ENCODE measurements at regions not wholly inside any gene's neighbourhood (a gene's known extent, or its start where the extent isn't known, plus 50 kb on each side); places are given as distances from the start of the nearest gene placed in this dataset.

GRCh38 chr9:80496901-80497556 is 925.3 kb downstream of the TLE4 start:
- in situ Hi-C loops (cut with HindIII; ENCODE audit: extremely low pct_ligation_motif_present, low pct_unique_long_range_greater_than_20kb) = no loop called here
- 27% methylated on average over 7 of the region's 12 CpGs for WGBS (ENCODE audit: low lambda C conversion rate)
- POLR2A ChIA-PET = no interaction called here

More at GRCh38 chr9:80496901-80497556, 925.3 kb downstream of the TLE4 start:
- intact Hi-C loops (cut with micrococcal nuclease; ENCODE audit: unreplicated experiment) = no loop called here
- FAIRE-seq (no peak), ATAC-seq (no peak), DNase-seq (ENCODE audit: low spot score) (no peak)
- H4K20me1 ChIP-seq (ENCODE audit: insufficient read depth, low read length) = no peaks in the 10 kb centered on the region
- H3K4me2 ChIP-seq (ENCODE audit: low read depth, low read length) = no peak overlapping the region
- H3K4me3 ChIP-seq (replicated peaks in 1 of 3; ENCODE audit: insufficient read depth in 1 of 3, low read depth in 2 of 3, low read length in 3 of 3) = no peak overlapping the region
- H3K36me3 ChIP-seq (replicated peaks in 1 of 2; ENCODE audit: control insufficient read depth in 1 of 2, insufficient read depth in 2 of 2, low read length in 2 of 2) = no peaks in the 10 kb centered on the region
- TF ChIP-seq PHF21A (CRISPR knock-in tag; IDR thresholded peaks at IDR 0.05) (no peak), MAX (IDR thresholded peaks at IDR 0.05) (no peak), NFATC3 (CRISPR knock-in tag; IDR thresholded peaks at IDR 0.05) (no peak), HMG20A (CRISPR knock-in tag; IDR thresholded peaks at IDR 0.05; ENCODE audit: borderline replicate concordance) (no peak), SMAD3 (CRISPR knock-in tag; IDR thresholded peaks at IDR 0.05) (no peak), FOSL2 (CRISPR knock-in tag; IDR thresholded peaks at IDR 0.05) (no peak), ZNF781 (CRISPR knock-in tag; IDR thresholded peaks at IDR 0.05; ENCODE audit: borderline replicate concordance, not compliant biosample characterization) (no peak), SETDB1 (CRISPR knock-in tag; IDR thresholded peaks at IDR 0.05; ENCODE audit: borderline replicate concordance) (no peak), CHD2 (IDR thresholded peaks at IDR 0.05; ENCODE audit: low read depth, low read length) (no peak), MBD4 (IDR thresholded peaks at IDR 0.05; ENCODE audit: borderline replicate concordance, low read length) (no peak), DR1 (CRISPR knock-in tag; IDR thresholded peaks at IDR 0.05) (no peak), RNF219 (CRISPR knock-in tag; IDR thresholded peaks at IDR 0.05) (no peak), MAF1 (CRISPR knock-in tag; IDR thresholded peaks at IDR 0.05; ENCODE audit: borderline replicate concordance) (no peak), ZNF331 (CRISPR knock-in tag; IDR thresholded peaks at IDR 0.05) (no peak), FOXO1 (CRISPR knock-in tag; IDR thresholded peaks at IDR 0.05) (no peak), ZNF780A (CRISPR knock-in tag; IDR thresholded peaks at IDR 0.05) (no peak), ZNF367 (CRISPR knock-in tag; IDR thresholded peaks at IDR 0.05; ENCODE audit: borderline replicate concordance) (no peak), RAD51 (IDR thresholded peaks at IDR 0.05; ENCODE audit: borderline replicate concordance) (no peak)
- CTCF ChIA-PET (ENCODE audit: low intra/inter-chr PET ratio, low total read pairs) = no interaction called here
- no TSS peak for BruUV-seq (replicated peaks)
- H3K79me2 ChIP-seq (ENCODE audit: insufficient read depth, low read length) = no peaks in the 10 kb centered on the region
- no peak overlapping the region for H3K9ac ChIP-seq (ENCODE audit: insufficient read depth, low read depth, low read length)
- H2AFZ ChIP-seq (ENCODE audit: low read length) = no peak overlapping the region
- H3K9me3 ChIP-seq (ENCODE audit: low read length) = peaks cover 53% of the 10 kb centered on the region
- H3K4me1 ChIP-seq (ENCODE audit: insufficient read depth, low read length) = no peaks in the 10 kb centered on the region
- no peaks in the 10 kb centered on the region for H3K27me3 ChIP-seq (ENCODE audit: control insufficient read depth in 1 of 2, insufficient read depth in 2 of 2, low read length in 2 of 2)
- H3K27ac ChIP-seq (ENCODE audit: extremely low read length, insufficient read depth, low read length) = no peak overlapping the region
